Neural progenitor cell (in vitro differentiated cells): ENCODE measurements at regions not wholly inside any gene's neighbourhood (a gene's known extent, or its start where the extent isn't known, plus 50 kb on each side); places are given as distances from the start of the nearest gene placed in this dataset.

Source experiments
- EZH2 ChIP-seq: fragments of 200-600 bp; sonication (generic); IDR thresholded peaks from 2 replicates; pipeline ENCODE4 v1.6.1; 2017; ENCODE audit warnings: antibody characterized with exemption, mild to moderate bottlenecking, moderate library complexity
- EZH2phosphoT487 ChIP-seq: fragments of 200-600 bp; sonication (generic); IDR thresholded peaks from 2 replicates; pipeline ENCODE4 v1.6.1; 2017; ENCODE audit warnings: antibody characterized with exemption
- TF ChIP-seq, protein P1 (sequence below): fragments of 200-600 bp; sonication (generic); IDR thresholded peaks from 2 replicates; pipeline ENCODE4 v1.5.1; 2017; ENCODE audit warnings: antibody characterized with exemption, mild to moderate bottlenecking

DNA sequence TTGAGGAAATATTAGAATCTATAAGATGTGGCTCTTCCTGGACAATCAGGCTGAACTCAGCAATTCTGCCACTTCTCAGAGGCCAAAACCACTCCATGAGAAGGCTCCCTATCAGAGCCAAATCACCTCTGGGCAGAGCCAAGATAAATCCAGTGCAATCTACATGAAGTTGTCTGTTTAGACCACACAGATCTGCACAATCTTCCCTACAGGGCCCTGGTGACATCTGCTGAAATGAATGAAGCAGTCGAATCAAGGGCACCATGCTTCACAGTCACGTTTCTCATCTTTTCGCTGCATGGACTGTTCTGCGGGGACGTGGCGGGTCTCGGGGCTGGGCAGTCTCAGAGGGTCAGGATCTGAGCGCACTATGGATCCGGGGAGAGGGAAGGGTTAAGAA lies 60.1 kb upstream of the CD93 start:
- TF ChIP-seq EZH2phosphoT487 = no peak
- TF ChIP-seq, protein P1, sequence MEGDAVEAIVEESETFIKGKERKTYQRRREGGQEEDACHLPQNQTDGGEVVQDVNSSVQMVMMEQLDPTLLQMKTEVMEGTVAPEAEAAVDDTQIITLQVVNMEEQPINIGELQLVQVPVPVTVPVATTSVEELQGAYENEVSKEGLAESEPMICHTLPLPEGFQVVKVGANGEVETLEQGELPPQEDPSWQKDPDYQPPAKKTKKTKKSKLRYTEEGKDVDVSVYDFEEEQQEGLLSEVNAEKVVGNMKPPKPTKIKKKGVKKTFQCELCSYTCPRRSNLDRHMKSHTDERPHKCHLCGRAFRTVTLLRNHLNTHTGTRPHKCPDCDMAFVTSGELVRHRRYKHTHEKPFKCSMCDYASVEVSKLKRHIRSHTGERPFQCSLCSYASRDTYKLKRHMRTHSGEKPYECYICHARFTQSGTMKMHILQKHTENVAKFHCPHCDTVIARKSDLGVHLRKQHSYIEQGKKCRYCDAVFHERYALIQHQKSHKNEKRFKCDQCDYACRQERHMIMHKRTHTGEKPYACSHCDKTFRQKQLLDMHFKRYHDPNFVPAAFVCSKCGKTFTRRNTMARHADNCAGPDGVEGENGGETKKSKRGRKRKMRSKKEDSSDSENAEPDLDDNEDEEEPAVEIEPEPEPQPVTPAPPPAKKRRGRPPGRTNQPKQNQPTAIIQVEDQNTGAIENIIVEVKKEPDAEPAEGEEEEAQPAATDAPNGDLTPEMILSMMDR = no peak
- TF ChIP-seq EZH2 = no peak
